ENCODE measurements at regions not wholly inside any gene's neighbourhood (a gene's known extent, or its start where the extent isn't known, plus 50 kb on each side); places are given as distances from the start of the nearest gene placed in this dataset.

DNA sequence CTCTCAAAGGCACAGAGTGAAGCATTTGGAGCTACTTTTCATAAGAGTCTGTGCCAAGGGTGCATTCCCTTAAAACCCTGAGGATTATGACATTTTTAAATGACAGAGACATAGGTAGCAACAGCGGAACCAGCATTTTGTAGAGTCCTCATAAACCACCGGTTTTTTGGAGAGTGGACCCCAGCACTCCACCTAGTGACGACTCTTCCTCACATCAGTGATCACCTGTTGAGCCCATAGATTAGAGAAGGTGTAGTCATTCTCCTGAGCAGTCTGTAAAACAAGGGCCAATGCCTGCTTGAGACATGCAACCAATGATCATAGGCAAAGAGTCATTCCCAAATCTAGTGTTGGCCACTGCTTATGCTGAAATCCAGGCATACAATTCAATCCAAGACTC is 399.1 kb downstream of the GXYLT1 start:
- H3K4me3 ChIP-seq (ENCODE audit: low read length in 2 of 2): no peak overlapping the region
- H3K36me3 ChIP-seq (ENCODE audit: control insufficient read depth in 2 of 2, insufficient read depth in 2 of 2, low read length in 2 of 2): no peaks in the 10 kb centered on the region
- H3K9ac ChIP-seq (ENCODE audit: low read depth in 1 of 2, low read length in 2 of 2): no peak overlapping the region

DNA sequence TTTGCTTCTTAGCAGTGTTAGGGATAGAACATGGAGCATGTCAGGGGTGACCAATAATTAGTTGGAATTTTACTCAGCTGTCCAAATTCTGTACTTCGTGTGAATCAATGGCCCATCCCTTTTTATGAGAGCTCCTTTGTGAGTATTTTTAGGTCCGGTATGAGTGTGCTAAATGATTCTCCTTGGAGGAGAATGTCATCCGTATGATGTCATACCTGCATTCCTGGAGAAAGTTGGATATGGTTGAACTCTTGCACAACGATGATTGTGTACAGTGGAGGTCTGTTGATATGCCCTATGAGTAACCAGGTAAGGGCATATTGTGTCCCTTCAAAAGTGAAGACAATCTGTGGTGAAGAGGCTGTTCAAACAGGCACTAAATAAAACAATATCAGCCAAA is 400.8 kb downstream of the GXYLT1 start:
- Histone ChIP-seq H3K9ac (ENCODE audit: low read depth in 1 of 2, low read length in 2 of 2) (no peak overlapping the region), H3K27me3 (ENCODE audit: control insufficient read depth in 2 of 2, insufficient read depth in 2 of 2, low read length in 2 of 2) (no peaks in the 10 kb centered on the region), H3K27ac (ENCODE audit: low read depth in 2 of 2, low read length in 2 of 2) (no peak overlapping the region), H3K4me1 (ENCODE audit: control insufficient read depth in 2 of 2, insufficient read depth in 2 of 2, low read length in 2 of 2) (no peaks in the 10 kb centered on the region), H3K36me3 (ENCODE audit: control insufficient read depth in 2 of 2, insufficient read depth in 2 of 2, low read length in 2 of 2) (no peaks in the 10 kb centered on the region), H3K4me3 (ENCODE audit: low read length in 2 of 2) (no peak overlapping the region), H3K9me3 (ENCODE audit: control insufficient read depth in 2 of 2, low read length in 2 of 2) (no peaks in the 10 kb centered on the region)

More for the DNA sequence above, 399.1 kb downstream of the GXYLT1 start:
- Histone ChIP-seq H3K27me3 (ENCODE audit: control insufficient read depth in 2 of 2, insufficient read depth in 2 of 2, low read length in 2 of 2) (no peaks in the 10 kb centered on the region), H3K9me3 (ENCODE audit: control insufficient read depth in 2 of 2, low read length in 2 of 2) (no peaks in the 10 kb centered on the region), H3K4me1 (ENCODE audit: control insufficient read depth in 2 of 2, insufficient read depth in 2 of 2, low read length in 2 of 2) (no peaks in the 10 kb centered on the region), H3K27ac (ENCODE audit: low read depth in 2 of 2, low read length in 2 of 2) (no peak overlapping the region)

DNA sequence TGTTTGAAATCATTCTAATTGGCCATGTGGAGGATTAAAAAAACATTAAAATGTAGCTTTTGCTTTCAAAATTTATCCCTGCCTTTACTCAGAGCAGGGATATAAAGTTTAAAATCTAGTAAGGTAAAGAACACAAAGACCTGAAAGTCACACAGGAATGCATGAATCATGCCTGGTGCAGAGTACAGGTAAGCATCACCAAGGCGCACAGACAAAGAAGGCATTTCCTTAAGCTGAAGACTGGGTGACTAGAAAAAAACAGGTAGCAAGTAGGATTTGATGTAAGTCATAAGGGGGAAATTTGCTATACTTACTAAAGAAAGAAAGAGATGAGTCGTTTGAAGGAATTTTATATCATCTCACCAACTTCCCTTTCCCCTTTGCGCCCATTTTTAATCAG is 405.6 kb downstream of the GXYLT1 start:
- H3K4me3 ChIP-seq (ENCODE audit: low read length in 2 of 2): no peak overlapping the region
- H3K4me1 ChIP-seq (ENCODE audit: control insufficient read depth in 2 of 2, insufficient read depth in 2 of 2, low read length in 2 of 2): no peaks in the 10 kb centered on the region
- no peak overlapping the region for H3K9ac ChIP-seq (ENCODE audit: low read depth in 1 of 2, low read length in 2 of 2)
- H3K27ac ChIP-seq (ENCODE audit: low read depth in 2 of 2, low read length in 2 of 2): no peak overlapping the region
- no peaks in the 10 kb centered on the region for H3K36me3 ChIP-seq (ENCODE audit: control insufficient read depth in 2 of 2, insufficient read depth in 2 of 2, low read length in 2 of 2)
- H3K27me3 ChIP-seq (ENCODE audit: control insufficient read depth in 2 of 2, insufficient read depth in 2 of 2, low read length in 2 of 2): no peaks in the 10 kb centered on the region
- H3K9me3 ChIP-seq (ENCODE audit: control insufficient read depth in 2 of 2, low read length in 2 of 2): no peaks in the 10 kb centered on the region

DNA sequence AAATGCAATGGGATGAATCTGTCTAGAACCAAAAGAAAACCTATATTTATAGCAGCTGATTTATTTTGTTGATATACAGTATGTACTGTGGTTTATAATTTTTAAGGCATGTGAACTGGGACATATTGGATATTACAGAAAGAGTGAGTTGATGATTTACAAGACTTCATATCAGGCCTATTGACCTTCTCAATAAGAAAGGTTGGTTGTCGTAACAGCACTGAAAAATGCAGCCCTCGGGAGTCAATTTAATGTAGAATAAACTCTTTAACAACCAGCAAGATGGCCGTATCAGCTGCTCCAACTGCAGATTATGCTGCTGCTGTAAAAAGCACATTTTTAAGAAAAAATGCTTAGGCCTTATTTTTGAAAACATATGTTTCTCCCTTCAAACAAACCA is 407.3 kb downstream of the GXYLT1 start:
- H3K36me3 ChIP-seq (ENCODE audit: control insufficient read depth in 2 of 2, insufficient read depth in 2 of 2, low read length in 2 of 2): no peaks in the 10 kb centered on the region
- H3K9ac ChIP-seq (ENCODE audit: low read depth in 1 of 2, low read length in 2 of 2): no peak overlapping the region
- H3K4me1 ChIP-seq (ENCODE audit: control insufficient read depth in 2 of 2, insufficient read depth in 2 of 2, low read length in 2 of 2): no peaks in the 10 kb centered on the region
- H3K4me3 ChIP-seq (ENCODE audit: low read length in 2 of 2): no peak overlapping the region
- no peaks in the 10 kb centered on the region for H3K9me3 ChIP-seq (ENCODE audit: control insufficient read depth in 2 of 2, low read length in 2 of 2)
- H3K27me3 ChIP-seq (ENCODE audit: control insufficient read depth in 2 of 2, insufficient read depth in 2 of 2, low read length in 2 of 2): no peaks in the 10 kb centered on the region
- no peak overlapping the region for H3K27ac ChIP-seq (ENCODE audit: low read depth in 2 of 2, low read length in 2 of 2)

DNA sequence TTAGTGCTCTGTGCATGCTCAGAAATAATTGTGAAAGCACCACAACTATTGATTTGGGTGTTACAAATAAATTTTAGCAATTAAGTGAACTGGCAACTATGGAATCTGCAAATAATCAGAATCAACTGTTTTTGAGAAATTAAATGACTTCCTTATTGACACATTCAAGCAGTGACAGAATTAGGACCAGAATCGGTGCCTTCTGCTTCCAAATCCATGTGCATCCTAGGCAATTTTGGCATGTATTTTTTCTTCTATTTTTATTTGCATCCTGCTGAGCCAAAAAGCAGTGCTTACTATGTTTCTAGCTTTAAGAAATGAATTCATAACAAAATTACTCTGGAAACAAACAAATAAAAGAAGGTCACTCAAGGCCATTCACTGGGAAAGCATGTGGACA is 408.2 kb downstream of the GXYLT1 start:
- H3K4me1 ChIP-seq (ENCODE audit: control insufficient read depth in 2 of 2, insufficient read depth in 2 of 2, low read length in 2 of 2): no peaks in the 10 kb centered on the region
- no peak overlapping the region for H3K4me3 ChIP-seq (ENCODE audit: low read length in 2 of 2)
- H3K27ac ChIP-seq (ENCODE audit: low read depth in 2 of 2, low read length in 2 of 2): no peak overlapping the region
- no peak overlapping the region for H3K9ac ChIP-seq (ENCODE audit: low read depth in 1 of 2, low read length in 2 of 2)
- H3K27me3 ChIP-seq (ENCODE audit: control insufficient read depth in 2 of 2, insufficient read depth in 2 of 2, low read length in 2 of 2): no peaks in the 10 kb centered on the region
- H3K9me3 ChIP-seq (ENCODE audit: control insufficient read depth in 2 of 2, low read length in 2 of 2): no peaks in the 10 kb centered on the region
- no peaks in the 10 kb centered on the region for H3K36me3 ChIP-seq (ENCODE audit: control insufficient read depth in 2 of 2, insufficient read depth in 2 of 2, low read length in 2 of 2)

DNA sequence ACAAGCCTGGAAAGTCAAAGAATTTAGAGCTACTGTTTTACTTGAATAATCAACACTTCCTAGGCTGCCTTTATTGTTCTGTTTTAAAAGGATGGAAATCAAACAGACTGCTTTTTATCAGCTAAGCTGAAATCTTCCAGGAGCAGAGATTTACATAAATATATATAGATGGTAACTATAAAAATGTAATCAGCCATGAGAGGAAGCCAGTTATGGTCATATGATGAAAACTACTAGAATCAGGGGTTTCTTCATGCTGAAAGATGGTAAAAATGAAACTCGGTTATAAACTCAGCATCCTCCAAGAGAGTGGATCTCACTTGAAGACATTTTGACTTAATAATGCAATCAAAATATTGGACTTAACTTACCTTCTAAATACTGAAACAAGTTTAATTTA is 413.0 kb downstream of the GXYLT1 start:
- Histone ChIP-seq H3K4me1 (ENCODE audit: control insufficient read depth in 2 of 2, insufficient read depth in 2 of 2, low read length in 2 of 2) (no peaks in the 10 kb centered on the region), H3K4me3 (ENCODE audit: low read length in 2 of 2) (no peak overlapping the region), H3K9me3 (ENCODE audit: control insufficient read depth in 2 of 2, low read length in 2 of 2) (no peaks in the 10 kb centered on the region), H3K9ac (ENCODE audit: low read depth in 1 of 2, low read length in 2 of 2) (no peak overlapping the region), H3K27ac (ENCODE audit: low read depth in 2 of 2, low read length in 2 of 2) (no peak overlapping the region), H3K27me3 (ENCODE audit: control insufficient read depth in 2 of 2, insufficient read depth in 2 of 2, low read length in 2 of 2) (no peaks in the 10 kb centered on the region), H3K36me3 (ENCODE audit: control insufficient read depth in 2 of 2, insufficient read depth in 2 of 2, low read length in 2 of 2) (no peaks in the 10 kb centered on the region)

DNA sequence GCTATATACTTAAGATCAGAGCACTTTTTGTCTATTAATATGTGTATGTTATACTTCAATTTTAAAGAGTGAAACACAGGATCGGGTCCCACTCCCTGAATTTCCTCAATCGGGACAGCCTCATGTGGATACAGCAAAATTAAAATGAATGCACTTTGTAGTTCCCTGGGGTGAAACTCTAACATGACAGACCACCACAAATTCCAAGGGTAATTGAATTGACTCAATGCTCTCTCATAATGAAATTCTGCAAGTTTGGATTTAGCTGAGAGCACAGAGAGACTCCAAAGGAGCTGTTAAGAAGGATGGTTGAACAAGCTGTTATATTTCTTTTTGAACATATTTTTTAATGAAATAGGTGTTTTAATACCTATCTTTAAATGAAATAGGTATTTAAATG is 413.6 kb downstream of the GXYLT1 start:
- H3K4me3 ChIP-seq (ENCODE audit: low read length in 2 of 2): no peak overlapping the region
- H3K36me3 ChIP-seq (ENCODE audit: control insufficient read depth in 2 of 2, insufficient read depth in 2 of 2, low read length in 2 of 2): no peaks in the 10 kb centered on the region
- no peaks in the 10 kb centered on the region for H3K27me3 ChIP-seq (ENCODE audit: control insufficient read depth in 2 of 2, insufficient read depth in 2 of 2, low read length in 2 of 2)
- H3K4me1 ChIP-seq (ENCODE audit: control insufficient read depth in 2 of 2, insufficient read depth in 2 of 2, low read length in 2 of 2): no peaks in the 10 kb centered on the region
- no peaks in the 10 kb centered on the region for H3K9me3 ChIP-seq (ENCODE audit: control insufficient read depth in 2 of 2, low read length in 2 of 2)
- no peak overlapping the region for H3K9ac ChIP-seq (ENCODE audit: low read depth in 1 of 2, low read length in 2 of 2)
- no peak overlapping the region for H3K27ac ChIP-seq (ENCODE audit: low read depth in 2 of 2, low read length in 2 of 2)

DNA sequence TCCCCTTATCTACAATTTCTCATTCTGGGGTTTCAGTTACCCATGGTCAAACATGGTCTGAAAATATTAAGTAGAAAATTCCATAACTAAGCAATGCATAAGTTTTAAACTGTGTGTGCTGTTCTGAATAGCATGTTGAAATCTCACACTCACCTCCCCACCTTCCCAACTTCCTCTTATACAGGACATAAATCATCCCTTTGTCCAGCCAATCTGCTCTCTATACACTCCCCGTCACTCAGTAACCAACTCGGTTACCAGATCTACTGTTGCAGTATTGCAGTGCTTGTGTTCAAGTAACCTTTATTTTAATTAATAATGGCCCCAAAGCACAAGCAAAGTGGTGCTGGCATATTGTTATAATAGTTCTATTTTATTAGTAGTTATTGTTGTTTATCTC is 420.5 kb downstream of the GXYLT1 start:
- Histone ChIP-seq H3K27me3 (ENCODE audit: control insufficient read depth in 2 of 2, insufficient read depth in 2 of 2, low read length in 2 of 2) (no peaks in the 10 kb centered on the region), H3K4me1 (ENCODE audit: control insufficient read depth in 2 of 2, insufficient read depth in 2 of 2, low read length in 2 of 2) (no peaks in the 10 kb centered on the region), H3K4me3 (ENCODE audit: low read length in 2 of 2) (no peak overlapping the region), H3K27ac (ENCODE audit: low read depth in 2 of 2, low read length in 2 of 2) (no peak overlapping the region), H3K9ac (ENCODE audit: low read depth in 1 of 2, low read length in 2 of 2) (no peak overlapping the region), H3K9me3 (ENCODE audit: control insufficient read depth in 2 of 2, low read length in 2 of 2) (no peaks in the 10 kb centered on the region), H3K36me3 (ENCODE audit: control insufficient read depth in 2 of 2, insufficient read depth in 2 of 2, low read length in 2 of 2) (no peaks in the 10 kb centered on the region)

DNA sequence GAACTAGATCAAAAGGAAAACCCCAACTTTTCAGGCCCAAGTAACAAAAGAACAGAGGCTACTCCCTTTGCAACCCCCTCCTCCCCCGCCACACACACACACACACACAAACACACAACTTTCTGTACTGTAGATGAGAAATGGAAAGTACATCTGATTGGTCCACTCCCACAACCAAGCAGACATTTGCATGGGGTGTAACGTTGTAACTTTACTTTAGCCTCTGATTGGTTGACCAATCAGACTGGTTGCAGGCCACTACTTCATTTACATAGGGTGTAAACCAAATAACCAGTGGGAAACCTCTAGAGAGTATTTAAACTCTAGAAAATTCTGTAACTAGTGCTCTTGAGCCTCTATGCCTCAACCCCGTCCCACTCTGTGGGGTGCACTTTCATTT is 425.5 kb downstream of the GXYLT1 start:
- H3K27me3 ChIP-seq (ENCODE audit: control insufficient read depth in 2 of 2, insufficient read depth in 2 of 2, low read length in 2 of 2): no peaks in the 10 kb centered on the region
- H3K4me3 ChIP-seq (ENCODE audit: low read length in 2 of 2): no peak overlapping the region
- no peaks in the 10 kb centered on the region for H3K36me3 ChIP-seq (ENCODE audit: control insufficient read depth in 2 of 2, insufficient read depth in 2 of 2, low read length in 2 of 2)
- H3K9ac ChIP-seq (ENCODE audit: low read depth in 1 of 2, low read length in 2 of 2): no peak overlapping the region
- no peaks in the 10 kb centered on the region for H3K9me3 ChIP-seq (ENCODE audit: control insufficient read depth in 2 of 2, low read length in 2 of 2)
- H3K4me1 ChIP-seq (ENCODE audit: control insufficient read depth in 2 of 2, insufficient read depth in 2 of 2, low read length in 2 of 2): no peaks in the 10 kb centered on the region
- no peak overlapping the region for H3K27ac ChIP-seq (ENCODE audit: low read depth in 2 of 2, low read length in 2 of 2)

DNA sequence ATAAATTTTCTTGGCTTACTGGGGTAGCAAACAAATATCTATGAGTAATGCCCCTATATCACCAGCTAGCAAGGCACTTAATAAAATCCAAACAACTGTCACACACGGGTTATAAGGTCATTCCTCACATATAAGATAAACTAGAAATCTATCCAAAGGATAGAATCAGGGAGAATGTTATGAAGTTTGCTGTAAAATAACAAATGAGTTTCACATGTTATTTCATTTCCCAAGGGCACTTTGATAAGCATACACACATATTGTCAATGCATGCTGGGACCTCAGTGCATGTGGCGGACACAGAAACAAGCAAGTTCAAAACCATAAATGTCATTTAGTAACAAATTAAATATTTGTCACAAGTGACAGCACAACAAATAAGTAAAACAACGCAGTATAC is 429.4 kb downstream of the GXYLT1 start:
- Histone ChIP-seq H3K27me3 (ENCODE audit: control insufficient read depth in 2 of 2, insufficient read depth in 2 of 2, low read length in 2 of 2) (no peaks in the 10 kb centered on the region), H3K4me3 (ENCODE audit: low read length in 2 of 2) (no peak overlapping the region), H3K9me3 (ENCODE audit: control insufficient read depth in 2 of 2, low read length in 2 of 2) (no peaks in the 10 kb centered on the region), H3K36me3 (ENCODE audit: control insufficient read depth in 2 of 2, insufficient read depth in 2 of 2, low read length in 2 of 2) (no peaks in the 10 kb centered on the region), H3K4me1 (ENCODE audit: control insufficient read depth in 2 of 2, insufficient read depth in 2 of 2, low read length in 2 of 2) (no peaks in the 10 kb centered on the region), H3K27ac (ENCODE audit: low read depth in 2 of 2, low read length in 2 of 2) (no peak overlapping the region), H3K9ac (ENCODE audit: low read depth in 1 of 2, low read length in 2 of 2) (no peak overlapping the region)

Data from mucosa of rectum (tissue), 2 donors.